ENCODE measurements at regions not wholly inside any gene's neighbourhood (a gene's known extent, or its start where the extent isn't known, plus 50 kb on each side); places are given as distances from the start of the nearest gene placed in this dataset.
"Not testable (repeated sequence)": the region's sequence is repeated elsewhere in the genome, so short reads cannot be mapped to it uniquely, and the experiment has no call there.

DNA sequence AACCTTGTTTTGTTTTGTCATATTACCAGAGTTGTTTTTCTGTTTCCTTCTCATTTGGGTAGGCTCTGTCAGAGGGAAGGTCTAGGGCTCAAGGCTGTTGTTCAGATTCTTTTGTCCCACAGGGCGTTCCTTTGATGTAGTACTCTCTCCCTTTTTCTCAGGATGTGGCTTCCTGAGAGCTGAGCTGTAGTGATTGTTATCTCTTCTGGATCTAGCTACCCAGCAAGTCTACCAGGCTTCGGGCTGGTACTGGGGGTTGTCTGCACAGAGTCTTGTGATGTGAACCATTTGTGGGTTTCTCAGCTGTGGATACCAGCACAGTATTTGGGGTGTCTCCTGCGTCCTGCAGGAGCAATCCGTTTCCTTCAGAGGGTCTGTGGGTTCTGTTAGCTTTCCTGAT lies 74.2 kb upstream of the GNG12 start:
- not testable (repeated sequence) for DNase-seq (ENCODE audit: low read depth)

DNA sequence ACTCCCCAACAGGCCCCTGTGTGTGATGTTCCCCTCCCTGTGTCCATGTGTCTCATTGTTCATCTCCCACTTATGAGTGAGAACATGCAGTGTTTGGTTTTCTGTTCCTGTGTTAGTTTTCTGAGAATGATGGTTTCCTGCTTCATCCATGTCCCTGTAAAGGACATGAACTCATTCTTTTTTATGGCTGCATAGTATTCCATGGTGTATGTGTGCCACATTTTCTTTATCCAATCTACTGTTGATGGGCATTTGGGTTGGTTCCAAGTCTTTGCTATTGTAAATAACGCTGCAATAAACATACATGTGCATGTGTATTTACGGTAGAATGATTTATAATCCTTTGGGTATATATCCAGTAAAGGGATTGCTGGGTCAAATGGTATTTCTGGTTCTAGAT lies 72.7 kb upstream of the GNG12 start:
- DNase-seq (ENCODE audit: low read depth): not testable (repeated sequence)

DNA sequence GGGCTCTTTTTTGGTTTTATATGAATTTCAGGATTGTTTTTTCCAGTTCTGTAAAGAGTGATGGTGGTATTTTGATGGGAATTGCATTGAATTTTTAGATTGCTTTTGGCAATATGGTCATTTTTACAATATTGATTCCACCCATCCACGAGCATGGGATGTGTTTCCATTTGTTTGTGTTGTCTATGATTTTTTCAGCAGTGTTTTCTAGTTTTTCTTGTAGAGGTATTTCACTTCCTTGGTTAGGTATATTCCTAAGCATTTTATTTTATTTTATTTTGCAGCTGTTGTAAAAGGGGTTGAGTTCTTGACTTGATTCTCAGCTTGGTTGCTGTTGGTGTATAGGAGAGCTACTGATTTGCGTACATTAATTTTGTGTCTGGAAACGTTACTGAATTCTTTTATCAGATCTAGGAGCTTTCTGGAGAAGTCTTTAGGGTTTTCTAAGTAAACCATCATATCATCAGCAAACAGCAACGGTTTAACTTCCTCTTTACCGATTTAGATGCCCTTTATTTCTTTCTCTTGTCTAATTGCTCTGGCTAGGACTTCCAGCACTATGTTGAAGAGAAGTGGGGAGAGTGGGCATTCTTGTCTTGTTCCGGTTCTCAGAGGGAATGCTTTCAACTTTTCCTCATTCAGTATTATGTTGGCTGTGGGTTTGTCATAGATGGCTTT lies 69.4 kb upstream of the GNG12 start:
- not testable (repeated sequence) for DNase-seq (ENCODE audit: low read depth)

DNA sequence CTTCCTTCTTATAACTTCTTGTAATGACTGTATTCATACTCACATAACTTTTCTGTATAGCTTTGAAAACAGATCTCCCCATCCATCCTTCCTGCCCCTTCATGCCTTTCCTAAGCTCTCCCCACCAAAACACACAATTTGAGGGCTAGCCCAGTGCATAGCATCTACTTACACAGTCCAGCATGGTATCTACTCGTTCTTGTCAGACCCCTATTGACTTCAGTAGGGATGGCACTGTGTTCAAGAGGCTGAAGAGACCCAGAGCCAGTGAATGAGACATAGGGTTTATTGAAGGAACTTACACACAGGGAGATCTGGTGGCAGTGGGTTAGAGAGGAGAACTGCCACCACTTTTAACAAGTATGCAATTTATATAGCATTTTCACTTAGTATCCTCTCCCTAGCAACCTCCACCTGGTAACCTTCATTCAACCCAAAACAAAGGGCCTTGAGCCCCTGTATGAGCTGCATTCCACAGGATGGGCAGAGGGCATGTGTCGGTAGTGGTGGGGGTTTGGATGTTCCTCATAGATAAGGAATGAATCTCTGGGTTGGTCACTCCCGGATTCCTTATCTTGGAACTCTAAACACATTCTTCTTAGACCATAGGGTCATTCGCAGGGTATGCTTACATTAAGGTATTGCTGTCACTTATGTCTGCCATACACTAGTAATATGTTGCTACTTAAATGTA lies 64.9 kb upstream of the GNG12 start:
- DNase-seq (ENCODE audit: low read depth): no peak

DNA sequence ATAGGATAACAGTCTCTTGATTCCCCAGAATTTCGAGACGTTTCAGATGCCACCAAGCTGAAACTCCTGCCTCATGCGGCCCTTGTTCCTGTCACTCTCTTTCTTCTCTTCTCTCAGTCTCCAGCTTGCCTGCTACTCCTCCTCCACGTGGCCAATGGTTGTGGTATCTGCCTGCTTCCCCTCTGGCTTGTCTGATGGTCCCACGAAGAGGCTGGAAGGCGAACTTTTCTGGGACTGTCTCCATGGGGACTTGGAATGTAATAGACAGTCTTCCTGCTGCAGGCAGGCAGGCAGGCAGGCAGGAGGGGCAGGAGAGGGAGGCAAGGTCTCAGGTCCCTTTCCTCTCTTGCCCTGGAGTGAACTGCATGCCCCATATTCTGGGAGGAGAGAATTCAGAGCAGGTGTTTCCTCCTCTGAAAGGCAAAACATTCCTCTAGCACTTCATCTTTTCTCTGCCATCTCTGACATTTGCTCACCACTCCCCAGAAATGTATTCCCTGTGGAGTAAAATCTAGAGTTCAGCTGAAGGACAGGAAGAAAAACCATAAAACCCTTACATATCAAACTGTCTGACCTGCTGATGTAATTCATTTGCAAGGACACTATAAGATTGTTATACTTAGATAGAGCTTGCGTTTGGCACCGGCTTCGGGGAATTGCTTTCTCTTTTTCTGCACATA lies 64.1 kb upstream of the GNG12 start:
- no peak for DNase-seq (ENCODE audit: low read depth)

DNA sequence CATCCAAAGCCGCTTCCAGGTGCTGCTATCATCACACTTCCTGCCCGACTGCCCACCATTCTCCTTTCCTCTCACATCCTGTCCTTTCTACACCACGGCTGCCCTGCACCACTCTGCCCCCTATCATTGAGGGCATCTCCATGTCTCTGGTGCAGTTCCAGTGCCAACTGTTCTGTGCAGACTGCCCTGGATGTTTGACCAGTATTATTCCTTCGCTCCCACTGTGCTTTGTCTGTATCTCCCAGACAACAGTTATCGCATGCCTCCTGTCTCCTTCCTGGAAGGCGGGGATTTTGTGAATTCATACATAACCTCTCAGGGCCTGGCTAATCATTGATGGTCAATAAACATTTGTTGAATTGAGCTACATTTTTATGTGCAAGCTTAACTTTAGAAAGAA lies 63.6 kb upstream of the GNG12 start:
- no peak for DNase-seq (ENCODE audit: low read depth)

DNA sequence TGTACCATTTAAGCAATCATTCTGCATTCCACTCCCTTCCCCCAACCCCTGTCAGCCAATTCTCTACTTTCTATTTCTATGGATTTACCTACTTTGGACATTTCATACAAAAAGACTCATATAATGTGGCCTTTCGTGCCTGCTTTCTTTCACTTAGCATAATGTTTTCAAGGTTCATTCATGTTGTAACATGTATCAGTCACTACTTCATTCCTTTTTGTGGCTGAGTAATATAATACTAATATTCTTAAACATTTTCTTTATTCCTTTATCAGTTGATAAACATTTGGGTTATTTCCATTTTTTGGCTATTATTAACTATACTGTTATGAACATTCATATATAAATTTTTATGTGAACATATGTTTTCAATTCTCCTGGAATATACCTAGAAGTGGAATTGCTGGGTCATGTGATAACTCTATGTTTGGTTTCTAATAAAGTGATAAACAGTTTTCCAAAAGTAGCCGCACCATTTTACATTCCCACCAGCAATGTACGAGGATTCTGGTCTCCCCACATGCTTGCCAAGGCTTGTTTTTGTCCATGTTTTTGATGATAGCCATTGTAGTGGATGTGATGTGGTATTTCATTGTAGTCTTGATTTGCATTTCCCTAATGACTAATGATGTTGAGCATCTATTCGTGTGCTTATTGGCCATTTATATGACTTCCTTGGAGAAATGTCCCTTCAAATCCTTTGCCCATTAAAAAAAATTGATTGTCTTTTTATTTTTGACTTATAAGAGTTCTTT lies 61.9 kb upstream of the GNG12 start:
- no peak for DNase-seq (ENCODE audit: low read depth)

DNA sequence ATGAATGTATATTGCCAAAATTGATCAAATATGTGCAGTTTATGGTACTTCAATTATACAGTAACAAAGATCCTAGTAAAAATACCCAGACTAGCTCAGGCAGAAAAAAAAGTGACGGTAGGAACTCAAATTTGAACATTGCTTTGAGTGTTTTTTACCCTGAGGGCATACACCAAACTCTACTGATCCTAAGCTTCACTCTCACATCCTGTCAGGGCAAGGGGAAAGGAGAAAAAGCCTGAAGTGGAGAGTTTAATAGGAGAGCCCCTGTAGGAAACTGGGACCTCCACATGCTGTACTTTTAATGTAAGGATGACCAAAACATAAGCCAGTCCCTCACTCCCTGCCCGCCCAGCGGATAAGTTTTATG lies 59.8 kb upstream of the GNG12 start:
- DNase-seq (ENCODE audit: low read depth): no peak

DNA sequence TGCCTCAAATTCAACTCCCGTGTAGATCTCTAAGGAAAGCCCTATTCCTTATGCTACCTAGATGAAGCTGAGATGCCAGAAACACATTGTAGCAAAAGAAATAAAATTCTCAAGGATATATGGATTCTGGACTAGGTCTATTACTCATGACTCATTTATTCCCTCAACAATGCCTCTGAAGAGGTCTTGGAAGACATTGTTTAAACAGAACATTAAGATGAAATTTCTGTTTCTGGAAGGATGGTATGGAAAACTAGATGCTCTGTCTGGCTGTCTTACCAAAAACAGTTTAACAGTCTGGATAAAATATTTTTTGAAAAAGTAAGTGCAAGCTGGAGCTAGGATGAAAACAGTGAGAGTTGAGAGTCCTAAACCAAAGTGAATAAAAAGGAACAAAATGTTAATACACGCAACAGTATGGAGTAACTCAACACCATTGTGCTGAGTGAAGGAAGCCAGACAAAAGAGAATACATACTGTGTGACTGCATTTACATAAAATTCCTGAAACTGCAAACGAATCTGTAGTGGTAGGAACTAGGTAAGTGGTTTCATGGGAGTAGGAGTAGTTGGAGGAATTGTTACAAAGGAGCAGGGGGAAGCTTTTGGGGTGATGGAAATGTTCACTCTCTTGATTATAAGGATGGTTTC lies 59.3 kb upstream of the GNG12 start:
- no peak for DNase-seq (ENCODE audit: low read depth)

DNA sequence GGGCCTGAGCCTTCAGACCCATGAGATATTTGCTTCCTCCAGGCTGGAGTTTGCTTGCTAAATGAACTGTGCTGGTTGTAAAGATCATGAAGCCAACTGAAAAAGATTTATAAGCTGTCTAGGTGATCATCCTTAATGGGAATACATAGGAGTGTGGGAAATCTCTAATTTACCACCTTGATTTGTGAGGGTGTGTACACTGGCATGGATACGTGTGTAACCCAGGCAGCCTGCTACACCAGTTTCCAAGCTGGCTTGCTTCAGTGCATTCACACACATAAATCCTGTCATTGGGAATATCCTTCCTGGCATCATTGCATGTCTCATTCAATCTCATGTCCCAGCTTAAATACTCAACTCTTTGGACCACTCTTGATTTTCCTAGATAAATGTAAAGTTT lies 57.6 kb upstream of the GNG12 start:
- DNase-seq (ENCODE audit: low read depth): no peak

DNA sequence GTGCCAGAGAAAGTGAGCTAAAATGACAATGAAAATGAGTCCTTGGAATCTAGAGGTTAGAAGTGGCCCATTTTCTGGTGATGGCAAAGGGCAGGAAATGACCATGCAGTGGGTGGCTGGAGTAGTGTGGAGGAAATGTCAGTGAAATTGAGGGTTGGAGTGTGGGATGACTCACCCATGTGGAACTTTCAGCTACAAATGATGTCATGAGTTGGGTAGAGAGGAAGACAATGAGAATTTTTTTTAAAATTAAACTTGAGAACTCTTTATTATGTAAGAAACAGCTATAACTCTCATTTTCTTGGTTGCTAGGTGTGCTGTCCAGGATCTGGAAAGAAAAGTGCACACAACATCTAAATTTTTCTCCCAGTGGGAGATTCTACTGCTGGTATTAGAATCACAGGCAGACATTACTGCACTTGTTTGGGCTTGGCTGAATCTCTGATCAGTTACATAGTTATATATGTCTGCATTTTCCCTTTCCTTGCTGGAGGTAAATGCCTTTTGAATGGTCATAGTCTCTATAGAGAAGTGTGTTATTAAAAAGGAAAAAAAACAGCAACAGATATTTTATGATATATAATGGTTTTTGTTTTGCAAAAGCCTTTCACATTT lies 56.8 kb upstream of the GNG12 start:
- DNase-seq (ENCODE audit: low read depth): peak; percentile 94

DNA sequence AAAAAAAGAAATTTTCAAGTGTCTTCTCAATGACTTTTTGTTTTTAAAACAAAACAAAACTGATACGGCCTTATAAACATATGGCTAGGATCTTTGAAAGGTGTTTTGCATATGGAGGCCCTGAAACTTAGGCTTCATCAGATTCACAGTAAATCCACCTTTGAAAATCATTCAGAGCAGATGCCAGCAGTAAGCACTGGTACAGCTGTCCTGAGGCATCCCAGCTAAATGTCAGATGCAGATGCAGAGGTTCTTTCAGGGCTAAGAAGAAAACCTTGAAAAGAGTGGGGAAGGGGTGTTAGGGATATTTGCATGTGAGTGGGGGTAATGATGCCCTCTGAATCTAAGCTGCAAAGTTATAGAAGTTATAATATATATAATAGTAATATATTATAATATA lies 56.2 kb upstream of the GNG12 start:
- DNase-seq (ENCODE audit: low read depth): no peak

DNA sequence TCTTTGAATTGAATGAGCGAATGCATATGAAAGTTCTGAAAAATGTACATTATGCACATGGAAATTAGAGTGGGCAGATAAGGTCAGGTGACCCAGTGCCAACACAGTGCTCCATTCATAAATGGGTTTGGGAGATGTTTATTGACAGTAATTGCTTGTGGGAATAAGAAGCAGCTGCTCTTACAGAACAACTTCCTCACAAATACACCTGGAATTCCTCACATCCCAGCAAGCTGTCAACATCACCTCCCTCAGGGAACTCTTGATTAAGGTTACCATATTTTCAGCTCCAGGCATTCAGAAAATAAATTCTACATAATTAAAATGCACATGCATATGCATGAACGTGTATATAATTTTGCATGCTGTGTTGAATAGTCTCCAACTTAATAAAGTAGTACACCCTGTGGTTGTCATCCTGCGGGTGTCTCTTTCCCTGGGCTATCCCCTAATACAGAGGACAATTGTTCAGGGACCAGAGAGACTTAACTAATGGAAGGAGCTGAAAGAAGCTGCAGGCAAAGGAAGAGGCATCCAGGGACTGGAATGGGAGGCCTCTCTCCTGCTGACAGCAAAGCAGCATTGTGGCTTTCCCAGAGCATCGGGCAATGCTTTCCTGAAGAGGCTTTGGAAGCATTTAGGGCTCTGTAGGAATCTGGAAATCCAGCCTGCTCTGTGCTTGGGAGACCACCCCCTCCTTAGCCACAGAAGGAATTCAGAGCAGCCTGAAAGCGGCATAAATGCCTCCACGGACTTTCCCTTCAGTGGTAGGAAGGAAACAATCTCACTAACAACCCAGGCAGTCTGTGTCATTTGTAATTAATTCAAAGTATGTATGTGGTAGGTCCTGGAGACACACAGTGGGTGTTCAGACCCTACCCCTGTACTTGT lies 55.2 kb upstream of the GNG12 start:
- DNase-seq (ENCODE audit: low read depth): no peak

DNA sequence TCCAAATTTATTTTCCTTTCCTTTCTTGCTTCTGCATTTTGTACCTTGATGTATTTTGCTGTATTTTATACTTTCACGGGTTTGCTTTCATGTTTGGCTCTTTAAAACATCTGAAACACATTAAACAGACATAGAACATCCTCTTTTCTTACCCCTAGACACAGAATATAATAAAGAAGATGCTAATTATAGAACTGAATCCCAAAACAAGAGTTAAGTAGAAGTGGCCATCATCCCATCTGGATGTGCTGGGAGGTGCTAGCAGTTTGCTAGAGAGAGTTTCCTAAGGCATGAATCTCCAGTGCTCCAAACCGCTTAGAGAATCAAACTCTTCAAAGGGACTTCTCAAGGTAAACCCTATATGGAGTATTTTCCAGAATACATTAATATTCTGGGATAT lies 53.9 kb upstream of the GNG12 start:
- no peak for DNase-seq (ENCODE audit: low read depth)

DNA sequence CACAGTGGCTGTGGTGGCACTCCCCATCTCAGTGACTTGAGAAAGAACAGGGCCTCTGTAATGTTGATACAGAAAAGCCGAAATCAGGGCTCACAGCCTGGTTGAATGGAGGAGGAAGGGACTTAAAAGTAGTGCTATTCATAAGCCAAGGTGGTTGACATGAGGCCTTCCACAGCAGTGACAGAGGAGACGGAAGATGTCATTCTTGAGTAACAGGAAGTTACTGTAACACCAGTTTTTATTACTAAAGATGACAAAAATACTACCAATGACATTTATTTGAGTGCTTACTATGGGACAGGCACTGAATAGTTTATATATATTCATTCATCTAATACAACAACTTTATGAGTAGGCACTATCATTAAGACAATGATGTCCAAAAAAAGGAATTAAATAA lies 52.8 kb upstream of the GNG12 start:
- no peak for DNase-seq (ENCODE audit: low read depth)

DNA sequence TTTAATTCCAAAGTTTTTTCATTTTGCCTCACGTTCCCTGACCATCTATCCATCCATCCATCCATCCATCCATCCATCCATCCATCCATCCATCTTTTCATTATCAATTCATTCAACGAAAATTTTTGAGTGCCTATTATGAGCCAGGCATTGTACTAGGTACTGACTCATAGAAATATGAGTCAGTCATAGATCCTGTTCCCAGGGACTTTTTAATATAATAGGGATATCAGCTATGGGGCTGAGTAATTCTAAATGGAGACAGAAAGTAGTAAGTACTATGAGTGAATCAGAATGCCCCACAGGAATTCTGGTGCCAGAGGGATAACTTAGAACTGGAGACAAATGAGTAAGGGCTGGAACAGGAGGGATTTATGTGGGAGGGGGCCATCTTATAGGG lies 49.8 kb upstream of the GNG12 start:
- DNase-seq (ENCODE audit: low read depth): peak; percentile 76

Data from HS-27A (cell line).